GM19372 (cell line): ENCODE measurements at regions not wholly inside any gene's neighbourhood (a gene's known extent, or its start where the extent isn't known, plus 50 kb on each side); places are given as distances from the start of the nearest gene placed in this dataset.

Source experiments
- ATAC-seq: cut with Tn5 transposase; IDR thresholded peaks from one replicate; pipeline ENCODE4 v1.9.1; 2021; ENCODE audit warnings: mild to moderate bottlenecking, low read depth, moderate library complexity; ENCODE audit not compliant: unreplicated experiment

- ATAC-seq = no peak
These were observed 97.3 kb upstream of the ROPN1 start for GRCh38 chr3:124089214-124089613.

- no peak for ATAC-seq
These were observed 99.8 kb upstream of the ROPN1 start for GRCh38 chr3:124091716-124092115.

GRCh38 chr3:124092811-124093210 is 100.9 kb upstream of the ROPN1 start:
- no peak for ATAC-seq

- ATAC-seq = no peak
These were observed 102.6 kb upstream of the ROPN1 start for GRCh38 chr3:124094496-124094895.

GRCh38 chr3:124097362-124098131 is 105.6 kb upstream of the ROPN1 start:
- no peak for ATAC-seq

GRCh38 chr3:124101643-124102042 is 109.7 kb upstream of the ROPN1 start:
- ATAC-seq = no peak

- no peak for ATAC-seq
These were observed 115.4 kb upstream of the ROPN1 start for GRCh38 chr3:124107104-124107890.

- ATAC-seq = no peak
These were observed 116.5 kb upstream of the ROPN1 start for GRCh38 chr3:124108446-124108845.

GRCh38 chr3:124113485-124113884 is 121.6 kb upstream of the ROPN1 start:
- ATAC-seq = no peak

- ATAC-seq = no peak
These were observed 123.4 kb upstream of the ROPN1 start for GRCh38 chr3:124115279-124115678.

GRCh38 chr3:124115956-124116355 is 124.0 kb upstream of the ROPN1 start:
- ATAC-seq = no peak

- no peak for ATAC-seq
These were observed 125.0 kb upstream of the ROPN1 start for GRCh38 chr3:124116906-124117305.

- ATAC-seq = no peak
These were observed 125.6 kb upstream of the ROPN1 start for GRCh38 chr3:124117486-124117885.

- no peak for ATAC-seq
These were observed 126.5 kb upstream of the ROPN1 start for GRCh38 chr3:124118397-124118796.

GRCh38 chr3:124119056-124119716 is 127.3 kb upstream of the ROPN1 start:
- ATAC-seq = no peak

GRCh38 chr3:124121379-124122312 is 129.7 kb upstream of the ROPN1 start:
- ATAC-seq = no peak

GRCh38 chr3:124125315-124125714 is 133.4 kb upstream of the ROPN1 start:
- no peak for ATAC-seq

GRCh38 chr3:124126436-124127023 is 134.6 kb upstream of the ROPN1 start:
- ATAC-seq = no peak

- ATAC-seq = no peak
These were observed 139.2 kb upstream of the ROPN1 start for GRCh38 chr3:124131158-124131557.

GRCh38 chr3:124131580-124131979 is 139.7 kb upstream of the ROPN1 start:
- ATAC-seq = no peak
